ENCODE measurements at regions not wholly inside any gene's neighbourhood (a gene's known extent, or its start where the extent isn't known, plus 50 kb on each side); places are given as distances from the start of the nearest gene placed in this dataset.
"Not testable (repeated sequence)": the region's sequence is repeated elsewhere in the genome, so short reads cannot be mapped to it uniquely, and the experiment has no call there.

GRCh38 chr11:44388828-44389657, 79.1 kb upstream of the ALX4 start:
- no peak for DNase-seq (ENCODE audit: low read depth)

- no peak for DNase-seq (ENCODE audit: low read depth)
Measured at GRCh38 chr11:44389963-44390605, 80.1 kb upstream of the ALX4 start.

GRCh38 chr11:44391004-44391403, 81.1 kb upstream of the ALX4 start:
- not testable (repeated sequence) for DNase-seq (ENCODE audit: low read depth)

GRCh38 chr11:44396746-44397145, 86.8 kb upstream of the ALX4 start:
- not testable (repeated sequence) for DNase-seq (ENCODE audit: low read depth)

GRCh38 chr11:44397586-44398178, 87.7 kb upstream of the ALX4 start:
- DNase-seq (ENCODE audit: low read depth): no peak

GRCh38 chr11:44398266-44399030, 88.5 kb upstream of the ALX4 start:
- DNase-seq (ENCODE audit: low read depth): no peak

- DNase-seq (ENCODE audit: low read depth): no peak
Measured at GRCh38 chr11:44399968-44400367, 90.0 kb upstream of the ALX4 start.

GRCh38 chr11:44400431-44400830, 90.5 kb upstream of the ALX4 start:
- DNase-seq (ENCODE audit: low read depth): no peak

GRCh38 chr11:44402466-44403075, 92.6 kb upstream of the ALX4 start:
- no peak for DNase-seq (ENCODE audit: low read depth)

- DNase-seq (ENCODE audit: low read depth): no peak
Measured at GRCh38 chr11:44403176-44403575, 93.2 kb upstream of the ALX4 start.

- no peak for DNase-seq (ENCODE audit: low read depth)
Measured at GRCh38 chr11:44403587-44404273, 93.8 kb upstream of the ALX4 start.

GRCh38 chr11:44404301-44404700, 94.4 kb upstream of the ALX4 start:
- no peak for DNase-seq (ENCODE audit: low read depth)

- no peak for DNase-seq (ENCODE audit: low read depth)
Measured at GRCh38 chr11:44404736-44405395, 94.9 kb upstream of the ALX4 start.

- no peak for DNase-seq (ENCODE audit: low read depth)
Measured at GRCh38 chr11:44407211-44407996, 97.5 kb upstream of the ALX4 start.

GRCh38 chr11:44408141-44408540, 98.2 kb upstream of the ALX4 start:
- no peak for DNase-seq (ENCODE audit: low read depth)

- no peak for DNase-seq (ENCODE audit: low read depth)
Measured at GRCh38 chr11:44408711-44409470, 99.0 kb upstream of the ALX4 start.

GRCh38 chr11:44409558-44410236, 99.8 kb upstream of the ALX4 start:
- DNase-seq (ENCODE audit: low read depth): no peak

GRCh38 chr11:44416776-44417175, 106.8 kb upstream of the ALX4 start:
- DNase-seq (ENCODE audit: low read depth): no peak
